OCI-LY1 (cell line): ENCODE measurements at regions not wholly inside any gene's neighbourhood (a gene's known extent, or its start where the extent isn't known, plus 50 kb on each side); places are given as distances from the start of the nearest gene placed in this dataset.

Experiments
- H2AFZ ChIP-seq: fragments of 200-600 bp; sonication (generic), shearing (Covaris generic); 2 replicates; pipeline ENCODE4 v1.6.0; 2014; ENCODE audit warnings: antibody characterized with exemption, mild to moderate bottlenecking, low read length
- H3F3A ChIP-seq: fragments of 200-600 bp; sonication (generic), shearing (Covaris generic); 2 replicates; pipeline ENCODE4 v1.6.0; 2014; ENCODE audit warnings: mild to moderate bottlenecking, antibody characterized with exemption, low read length, moderate library complexity; ENCODE audit not compliant: insufficient read depth
- H3K27ac ChIP-seq: fragments of 200-600 bp; sonication (generic); 2 replicates; pipeline ENCODE4 v1.5.1; 2014; ENCODE audit warnings: low read length, mixed run types, mild to moderate bottlenecking, low read depth; ENCODE audit not compliant: poor library complexity, severe bottlenecking
- H3K27me3 ChIP-seq: fragments of 200-600 bp; sonication (generic); 2 replicates; pipeline ENCODE4 v1.6.0; 2014; ENCODE audit warnings: antibody characterized with exemption, mild to moderate bottlenecking, low read length, moderate library complexity; ENCODE audit not compliant: insufficient read depth
- H3K36me3 ChIP-seq: fragments of 200-600 bp; sonication (generic); 2 replicates; pipeline ENCODE4 v1.6.1; 2014; ENCODE audit warnings: mild to moderate bottlenecking, antibody characterized with exemption, low read length, moderate library complexity, mixed read lengths; ENCODE audit not compliant: insufficient read depth
- H3K4me1 ChIP-seq: fragments of 200-600 bp; sonication (generic); 2 replicates; pipeline ENCODE4 v1.5.1; 2014; ENCODE audit warnings: mild to moderate bottlenecking, low read length, moderate library complexity; ENCODE audit not compliant: insufficient read depth, severe bottlenecking
- H3K4me2 ChIP-seq: fragments of 200-600 bp; sonication (generic), shearing (Covaris generic); 2 replicates; pipeline ENCODE4 v1.6.1; 2014; ENCODE audit warnings: low read length
- H3K4me3 ChIP-seq: fragments of 200-600 bp; sonication (generic); 2 replicates; pipeline ENCODE4 v1.5.1; 2014; ENCODE audit warnings: low read length, low read depth, mild to moderate bottlenecking, mixed read lengths; ENCODE audit not compliant: poor library complexity, severe bottlenecking
- H3K79me2 ChIP-seq: fragments of 200-600 bp; shearing (Covaris generic); 2 replicates; pipeline ENCODE4 v1.6.1; 2016; ENCODE audit warnings: mixed run types, low read length, mixed read lengths; ENCODE audit not compliant: insufficient read depth
- H3K9ac ChIP-seq: fragments of 200-600 bp; sonication (generic), shearing (Covaris generic); 2 replicates; pipeline ENCODE4 v1.6.1; 2014; ENCODE audit warnings: mild to moderate bottlenecking, low read length, mixed read lengths
- H3K9me2 ChIP-seq: fragments of 200-600 bp; sonication (generic), shearing (Covaris generic); 2 replicates; pipeline ENCODE4 v1.6.1; 2014; ENCODE audit warnings: low read depth, mild to moderate bottlenecking, low read length, mixed read lengths
- H3K9me3 ChIP-seq: fragments of 200-600 bp; shearing (Covaris generic); 2 replicates; pipeline ENCODE4 v1.6.1; 2014; ENCODE audit warnings: low read length, mixed read lengths
- H4K20me1 ChIP-seq: fragments of 200-600 bp; sonication (generic), shearing (Covaris generic); 2 replicates; pipeline ENCODE4 v1.6.0; 2016; ENCODE audit warnings: mild to moderate bottlenecking, low read length; ENCODE audit not compliant: insufficient read depth
- EZH2 ChIP-seq: fragments of 200-600 bp; sonication (generic), shearing (Covaris generic); IDR thresholded peaks from 2 replicates; pipeline ENCODE4 v1.8.0; 2017; ENCODE audit warnings: borderline replicate concordance, mixed run types, mild to moderate bottlenecking, antibody characterized with exemption, low read length, moderate library complexity, mixed read lengths
- TF ChIP-seq, protein P1 (sequence below): fragments of 200-600 bp; sonication (generic), shearing (Covaris generic); IDR thresholded peaks from 2 replicates; pipeline ENCODE4 v1.5.1; 2017; ENCODE audit warnings: mild to moderate bottlenecking, antibody characterized with exemption, low read length, moderate library complexity, mixed read lengths

DNA sequence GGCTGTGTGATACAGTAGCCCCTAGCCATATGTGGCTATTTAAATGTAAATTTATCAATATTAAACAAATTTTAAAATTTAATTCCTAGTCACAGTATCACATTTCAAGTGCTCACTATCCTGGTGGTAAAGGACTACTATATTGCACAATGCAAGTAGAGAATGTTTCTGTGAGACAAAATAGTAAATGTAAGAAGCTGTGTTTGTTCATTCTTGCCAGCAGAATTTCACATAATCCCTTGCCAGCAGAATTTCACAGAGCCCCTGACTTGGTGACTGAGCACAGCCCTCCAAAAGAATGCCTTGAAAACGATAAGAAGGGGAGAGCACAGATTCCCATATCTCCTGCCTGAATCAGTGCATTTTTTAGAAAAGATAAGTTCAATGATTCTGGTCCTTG is 75.9 kb upstream of the SELENOP start:
- Histone ChIP-seq H3K4me2 (no peak overlapping the region), H3K27me3 (no peaks in the 10 kb centered on the region; the same call in 1 of the 2 replicates), H2AFZ (no peak overlapping the region), H3K4me1 (no peaks in the 10 kb centered on the region), H3K4me3 (no peak overlapping the region), H3K9me2 (no peaks in the 10 kb centered on the region), H3F3A (no peaks in the 10 kb centered on the region), H3K36me3 (no peaks in the 10 kb centered on the region), H3K79me2 (no peaks in the 10 kb centered on the region), H3K9me3 (no peaks in the 10 kb centered on the region), H4K20me1 (no peaks in the 10 kb centered on the region), H3K27ac (no peak overlapping the region), H3K9ac (no peak overlapping the region)
- no peak for TF ChIP-seq EZH2
- TF ChIP-seq, protein P1, sequence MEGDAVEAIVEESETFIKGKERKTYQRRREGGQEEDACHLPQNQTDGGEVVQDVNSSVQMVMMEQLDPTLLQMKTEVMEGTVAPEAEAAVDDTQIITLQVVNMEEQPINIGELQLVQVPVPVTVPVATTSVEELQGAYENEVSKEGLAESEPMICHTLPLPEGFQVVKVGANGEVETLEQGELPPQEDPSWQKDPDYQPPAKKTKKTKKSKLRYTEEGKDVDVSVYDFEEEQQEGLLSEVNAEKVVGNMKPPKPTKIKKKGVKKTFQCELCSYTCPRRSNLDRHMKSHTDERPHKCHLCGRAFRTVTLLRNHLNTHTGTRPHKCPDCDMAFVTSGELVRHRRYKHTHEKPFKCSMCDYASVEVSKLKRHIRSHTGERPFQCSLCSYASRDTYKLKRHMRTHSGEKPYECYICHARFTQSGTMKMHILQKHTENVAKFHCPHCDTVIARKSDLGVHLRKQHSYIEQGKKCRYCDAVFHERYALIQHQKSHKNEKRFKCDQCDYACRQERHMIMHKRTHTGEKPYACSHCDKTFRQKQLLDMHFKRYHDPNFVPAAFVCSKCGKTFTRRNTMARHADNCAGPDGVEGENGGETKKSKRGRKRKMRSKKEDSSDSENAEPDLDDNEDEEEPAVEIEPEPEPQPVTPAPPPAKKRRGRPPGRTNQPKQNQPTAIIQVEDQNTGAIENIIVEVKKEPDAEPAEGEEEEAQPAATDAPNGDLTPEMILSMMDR, result no peak

DNA sequence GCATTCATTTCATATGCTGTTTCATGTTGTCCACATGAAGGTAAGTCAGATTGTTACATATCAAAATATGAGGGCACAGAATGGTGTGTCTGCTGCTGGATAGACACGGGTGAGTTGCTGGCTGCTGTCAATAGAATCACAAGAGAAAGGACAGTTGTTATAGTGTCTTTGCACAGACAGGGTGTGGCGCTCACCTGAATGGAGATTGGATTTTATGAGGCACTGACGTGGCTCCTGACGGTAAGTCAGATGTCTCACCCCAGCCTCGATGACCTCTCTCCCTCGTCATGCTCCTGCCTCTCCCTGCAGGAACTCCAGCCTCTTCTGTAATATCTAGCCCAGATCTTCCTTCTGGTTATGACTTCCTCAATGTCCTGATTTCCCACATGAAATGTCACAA is 75.4 kb upstream of the SELENOP start:
- H3K79me2 ChIP-seq, result no peaks in the 10 kb centered on the region
- no peaks in the 10 kb centered on the region for H4K20me1 ChIP-seq
- H3K4me2 ChIP-seq, result no peak overlapping the region
- no peaks in the 10 kb centered on the region for H3K9me2 ChIP-seq
- no peaks in the 10 kb centered on the region for H3K9me3 ChIP-seq
- H3K9ac ChIP-seq, result no peak overlapping the region
- no peaks in the 10 kb centered on the region for H3K4me1 ChIP-seq
- H3F3A ChIP-seq, result no peaks in the 10 kb centered on the region
- H2AFZ ChIP-seq, result no peak overlapping the region
- TF ChIP-seq EZH2, result no peak
- TF ChIP-seq, protein P1, result no peak
- H3K4me3 ChIP-seq, result no peak overlapping the region
- no peaks in the 10 kb centered on the region for H3K36me3 ChIP-seq
- no peak overlapping the region for H3K27ac ChIP-seq
- H3K27me3 ChIP-seq, result no peaks in the 10 kb centered on the region; the same call in 1 of the 2 replicates

- Histone ChIP-seq H3K9me3 (no peaks in the 10 kb centered on the region), H3K4me2 (no peak overlapping the region), H3K36me3 (no peaks in the 10 kb centered on the region), H2AFZ (no peak overlapping the region), H3K9ac (no peak overlapping the region), H3K27ac (no peak overlapping the region), H3K4me3 (no peak overlapping the region), H3K79me2 (no peaks in the 10 kb centered on the region), H4K20me1 (no peaks in the 10 kb centered on the region), H3F3A (no peaks in the 10 kb centered on the region), H3K4me1 (no peaks in the 10 kb centered on the region), H3K9me2 (no peaks in the 10 kb centered on the region), H3K27me3 (no peaks in the 10 kb centered on the region; the same call in 1 of the 2 replicates)
- TF ChIP-seq, protein P1, result no peak
- no peak for TF ChIP-seq EZH2
Measured at GRCh38 chr5:42886635-42887034, 74.9 kb upstream of the SELENOP start.
